Prostate gland (tissue), 2 donors: ENCODE measurements at regions not wholly inside any gene's neighbourhood (a gene's known extent, or its start where the extent isn't known, plus 50 kb on each side); places are given as distances from the start of the nearest gene placed in this dataset.

Experiments used
- POLR2A ChIP-seq: fragments of 450-650 bp; IDR thresholded peaks from one replicate; pipeline ENCODE4 v1.6.1; 2016; ENCODE audit warnings: antibody characterized with exemption, mild to moderate bottlenecking
- POLR2AphosphoS5 ChIP-seq: sonication (generic); formaldehyde crosslinking; IDR thresholded peaks from one replicate; pipeline ENCODE4 v1.6.1; 2017; ENCODE audit warnings: antibody characterized with exemption
- TF ChIP-seq, protein P1 (sequence below), 4 experiments: fragments of 200-600 bp in 2 of 4; fragments of 450-650 bp in 2 of 4; sonication (generic) in 2 of 4; IDR thresholded peaks; 1 replicate in 3 of 4; 2 replicates in 1 of 4; pipeline ENCODE4 v1.5.1; 2016 to 2019; ENCODE audit warnings: antibody characterized with exemption in 4 of 4, mild to moderate bottlenecking in 2 of 4, moderate library complexity in 2 of 4

DNA sequence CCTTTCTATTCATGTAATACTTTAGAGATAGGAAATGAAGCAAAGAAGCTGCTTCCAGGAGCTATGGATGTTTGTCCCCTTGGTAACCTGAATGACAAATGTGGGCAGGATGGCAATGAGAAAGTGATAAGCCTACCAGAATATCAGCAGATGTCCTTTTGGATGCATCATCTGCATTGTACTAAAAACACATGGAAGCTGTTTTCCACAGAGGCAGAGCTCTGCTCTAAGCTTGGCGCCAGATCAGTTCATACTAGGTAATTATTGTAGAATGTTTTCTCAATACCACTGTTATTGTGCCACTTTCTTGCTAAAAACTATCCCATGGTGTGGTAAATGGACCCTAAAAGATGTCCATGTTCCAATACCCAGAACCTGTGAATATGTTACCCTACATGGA, 100.2 kb downstream of the DTWD1 start:
- TF ChIP-seq POLR2A, result no peak
- TF ChIP-seq, protein P1, sequence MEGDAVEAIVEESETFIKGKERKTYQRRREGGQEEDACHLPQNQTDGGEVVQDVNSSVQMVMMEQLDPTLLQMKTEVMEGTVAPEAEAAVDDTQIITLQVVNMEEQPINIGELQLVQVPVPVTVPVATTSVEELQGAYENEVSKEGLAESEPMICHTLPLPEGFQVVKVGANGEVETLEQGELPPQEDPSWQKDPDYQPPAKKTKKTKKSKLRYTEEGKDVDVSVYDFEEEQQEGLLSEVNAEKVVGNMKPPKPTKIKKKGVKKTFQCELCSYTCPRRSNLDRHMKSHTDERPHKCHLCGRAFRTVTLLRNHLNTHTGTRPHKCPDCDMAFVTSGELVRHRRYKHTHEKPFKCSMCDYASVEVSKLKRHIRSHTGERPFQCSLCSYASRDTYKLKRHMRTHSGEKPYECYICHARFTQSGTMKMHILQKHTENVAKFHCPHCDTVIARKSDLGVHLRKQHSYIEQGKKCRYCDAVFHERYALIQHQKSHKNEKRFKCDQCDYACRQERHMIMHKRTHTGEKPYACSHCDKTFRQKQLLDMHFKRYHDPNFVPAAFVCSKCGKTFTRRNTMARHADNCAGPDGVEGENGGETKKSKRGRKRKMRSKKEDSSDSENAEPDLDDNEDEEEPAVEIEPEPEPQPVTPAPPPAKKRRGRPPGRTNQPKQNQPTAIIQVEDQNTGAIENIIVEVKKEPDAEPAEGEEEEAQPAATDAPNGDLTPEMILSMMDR (IDR thresholded peaks at IDR 0.05), result no peak
- no peak for TF ChIP-seq POLR2AphosphoS5
